NCI-H69 (cell line): ENCODE measurements at regions not wholly inside any gene's neighbourhood (a gene's known extent, or its start where the extent isn't known, plus 50 kb on each side); places are given as distances from the start of the nearest gene placed in this dataset.
"Not testable (repeated sequence)": the region's sequence is repeated elsewhere in the genome, so short reads cannot be mapped to it uniquely, and the experiment has no call there.

Experiments used
- DNase-seq: peaks from one replicate; lab custom pipeline; 2025; lab: John Stamatoyannopoulos, UW

DNA sequence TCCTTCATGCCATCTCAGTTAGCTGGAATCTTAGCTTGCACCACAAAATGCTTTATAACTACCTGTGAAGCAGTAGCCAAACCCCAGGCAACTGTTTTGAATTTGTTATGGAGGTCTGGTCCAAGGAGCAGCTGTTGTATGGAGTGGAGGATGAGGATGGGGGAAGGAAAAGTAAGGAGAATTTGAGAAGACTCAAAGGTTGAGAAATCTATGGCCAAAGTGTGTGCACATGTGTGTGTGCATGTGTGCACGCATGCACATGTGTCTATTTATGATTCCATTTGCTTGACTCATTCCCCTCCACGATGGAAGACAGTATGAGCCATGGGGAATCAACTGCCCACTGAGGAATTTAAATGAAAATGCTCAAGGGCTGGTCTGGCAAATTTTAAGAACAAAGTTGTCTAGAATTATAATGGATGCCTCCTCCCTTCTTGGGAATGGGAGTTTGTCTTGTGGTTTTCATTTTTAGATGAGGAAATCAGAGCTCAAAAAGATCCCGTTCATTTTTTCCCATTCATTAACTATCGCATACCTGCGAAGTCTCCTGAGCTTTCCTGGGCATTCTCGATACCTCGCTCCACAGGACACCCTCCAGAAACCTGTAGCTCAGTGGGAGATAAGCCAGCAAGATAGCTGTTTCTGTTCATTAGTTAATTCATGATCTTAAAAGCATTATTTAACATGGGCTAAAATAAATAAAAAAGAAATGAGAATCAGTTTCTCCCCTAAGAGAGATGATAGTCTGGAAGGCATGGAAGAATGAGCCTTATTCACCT, 152.3 kb upstream of the NEDD9 start:
- no peak for DNase-seq

DNA sequence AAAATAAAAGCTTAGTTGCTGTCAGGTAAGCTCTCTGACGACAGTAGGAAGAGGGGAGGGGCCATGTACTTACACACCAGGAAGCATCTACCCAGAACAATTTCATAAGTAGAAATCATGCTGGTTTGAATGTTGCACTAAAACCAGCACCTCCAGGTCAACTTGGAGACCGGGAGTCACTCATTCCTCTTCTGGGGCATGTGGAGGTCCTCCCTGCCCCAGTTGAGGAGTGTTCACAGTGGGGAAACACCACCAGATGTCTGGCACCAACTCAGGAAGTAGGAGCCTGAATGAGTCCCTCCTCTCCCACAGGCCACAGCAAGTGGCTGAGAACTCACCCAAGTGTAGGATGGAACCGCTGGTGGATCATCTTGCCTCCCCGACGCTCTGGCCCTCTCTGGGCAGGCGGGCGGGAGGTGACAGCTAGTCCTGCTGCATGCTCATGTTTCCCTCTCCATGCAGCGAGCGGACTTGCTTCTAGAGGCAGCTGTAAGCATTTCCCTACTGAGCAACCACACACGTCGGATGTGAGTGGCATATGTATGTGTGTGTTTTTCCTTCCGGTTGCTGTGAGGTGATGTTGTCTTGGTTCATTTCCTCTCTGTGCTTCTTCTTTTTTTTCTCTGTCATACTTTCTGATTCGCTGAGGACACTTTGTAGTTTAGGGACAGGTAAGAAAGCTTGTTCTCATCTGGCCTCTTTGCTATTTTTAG, 149.5 kb upstream of the NEDD9 start:
- no peak for DNase-seq

DNA sequence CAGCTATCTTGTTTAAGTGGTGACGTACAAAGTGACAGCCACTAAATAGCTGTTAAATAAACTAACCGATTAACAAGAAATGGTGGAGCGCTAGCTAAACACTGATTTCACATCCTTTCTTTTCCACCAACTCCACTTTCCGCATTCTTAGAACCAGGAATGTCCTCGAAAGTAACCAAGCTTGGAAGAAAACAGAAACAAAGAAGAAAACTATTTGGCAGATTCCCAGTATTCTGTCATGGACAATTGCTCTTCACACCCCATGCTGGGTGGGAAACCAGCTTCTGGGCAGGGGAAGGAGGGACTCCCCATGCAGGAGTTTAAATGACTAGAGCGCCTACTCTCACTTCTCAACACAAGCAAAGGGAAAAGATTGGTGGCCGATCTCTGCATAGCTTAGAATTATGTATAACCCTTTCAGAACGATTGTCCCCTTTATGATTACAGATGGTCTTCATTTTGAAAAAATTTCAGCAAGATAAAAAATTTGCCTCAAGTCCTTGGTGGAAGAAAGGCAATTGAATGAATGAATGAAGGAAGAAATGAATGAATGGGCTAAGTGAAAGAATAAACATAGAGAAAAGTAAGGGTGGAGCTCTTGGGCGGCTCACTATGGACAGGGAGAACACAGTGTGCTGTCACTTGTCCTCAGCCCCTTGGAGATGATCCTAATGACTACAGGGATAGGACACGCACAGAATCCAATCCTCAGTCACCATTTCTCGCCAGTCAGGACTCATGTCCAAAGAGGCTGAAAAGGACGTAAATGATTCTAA, 148.7 kb upstream of the NEDD9 start:
- no peak for DNase-seq

DNA sequence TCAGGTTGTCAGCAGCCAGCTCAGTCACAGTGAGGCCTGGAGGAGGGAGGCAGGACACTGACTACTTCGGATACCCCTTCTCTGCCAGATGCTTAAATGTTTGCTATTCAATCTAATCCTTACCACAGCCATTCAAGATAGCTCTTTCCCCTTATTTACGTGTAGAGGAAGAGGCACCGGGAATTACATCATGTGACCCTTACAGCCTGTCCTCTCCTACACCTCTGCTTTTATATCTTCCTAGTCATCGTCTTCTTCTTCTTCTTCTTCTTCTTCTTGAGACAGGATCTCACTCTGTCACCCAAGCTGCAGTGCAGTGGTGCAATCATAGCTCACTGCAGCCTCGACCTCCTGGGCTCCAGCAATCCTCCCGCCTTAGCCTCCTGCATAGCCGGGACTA, 148.1 kb upstream of the NEDD9 start:
- DNase-seq, result no peak

DNA sequence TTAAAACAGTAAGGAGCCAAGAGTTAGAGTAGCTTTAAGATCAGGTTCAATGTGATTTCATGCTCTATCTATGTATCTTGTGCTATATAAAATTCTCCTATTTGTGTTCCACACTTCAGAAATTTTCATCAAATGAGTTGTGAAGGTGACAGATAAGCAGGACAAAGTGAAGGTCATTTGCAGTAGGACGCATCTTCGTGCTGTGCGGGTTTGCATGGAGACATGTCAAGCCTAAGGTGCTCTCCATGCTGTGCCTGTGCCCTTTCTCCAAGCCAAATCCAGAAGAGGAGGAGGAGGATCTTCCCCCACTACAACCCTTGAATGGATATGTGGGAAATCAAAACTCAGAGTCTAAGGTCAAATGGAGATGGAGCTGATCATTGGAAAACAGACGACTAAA, 147.3 kb upstream of the NEDD9 start:
- no peak for DNase-seq

DNA sequence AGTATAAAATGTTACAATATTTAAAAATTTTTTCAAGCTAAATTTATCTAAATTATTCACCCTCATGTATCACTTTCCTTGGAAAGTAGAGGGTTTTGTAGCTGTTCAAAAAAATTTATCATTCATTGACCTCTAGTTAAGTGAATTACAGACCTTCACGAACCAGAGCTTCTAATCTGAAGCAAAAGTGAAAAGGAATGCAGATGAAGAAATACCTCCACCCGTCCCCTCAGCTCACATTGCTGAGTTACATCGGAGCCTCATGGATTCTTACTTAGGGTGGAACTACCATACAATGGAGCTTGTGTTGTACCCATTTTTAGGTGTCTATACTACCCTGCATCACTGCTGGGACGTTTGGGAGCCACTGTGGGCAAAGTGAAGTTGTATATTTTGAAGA, 146.2 kb upstream of the NEDD9 start:
- no peak for DNase-seq

DNA sequence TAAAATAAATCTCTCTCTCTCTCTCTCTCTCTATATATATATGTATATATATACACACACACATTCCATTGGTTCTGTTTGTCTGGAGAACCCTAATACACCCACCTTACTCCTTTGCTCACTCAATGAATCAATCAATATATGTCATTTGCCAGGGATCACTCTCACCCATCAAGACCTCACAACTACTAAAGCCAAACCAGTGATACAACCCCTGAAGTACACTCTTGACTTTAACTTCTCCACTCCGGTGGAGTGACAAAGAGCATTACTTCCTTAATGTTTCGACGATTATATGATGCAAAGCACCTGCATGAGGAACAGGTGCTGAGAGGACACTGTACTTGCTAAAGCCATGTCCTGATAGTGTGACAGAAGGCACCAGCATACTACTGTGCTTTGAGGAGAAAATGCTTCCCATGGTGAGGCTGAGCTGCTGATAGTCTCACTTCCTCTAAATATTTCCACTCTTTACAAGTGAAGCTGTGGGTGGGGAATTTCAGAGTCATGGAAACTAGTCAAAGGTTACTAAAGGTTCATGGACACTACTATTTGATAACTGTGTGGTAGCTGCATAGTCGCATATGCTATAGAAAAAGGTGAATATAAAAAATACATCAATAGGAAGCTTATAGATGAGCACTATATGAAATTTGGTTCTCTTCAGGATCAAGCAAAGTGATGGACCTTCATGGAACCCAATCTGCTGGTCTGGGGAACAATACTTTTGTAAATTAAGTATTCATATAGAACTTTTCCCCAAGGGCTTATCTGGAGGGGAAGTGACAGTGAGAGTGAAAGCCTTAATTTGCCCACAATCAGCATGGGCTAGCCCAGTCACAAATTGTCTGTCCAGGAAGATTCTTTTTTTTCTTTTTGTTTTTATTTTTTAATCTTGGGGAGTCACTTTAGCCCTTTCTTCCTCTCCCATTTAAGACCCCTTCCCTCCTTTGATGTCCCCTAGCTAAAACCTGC, 141.9 kb upstream of the NEDD9 start:
- no peak for DNase-seq

DNA sequence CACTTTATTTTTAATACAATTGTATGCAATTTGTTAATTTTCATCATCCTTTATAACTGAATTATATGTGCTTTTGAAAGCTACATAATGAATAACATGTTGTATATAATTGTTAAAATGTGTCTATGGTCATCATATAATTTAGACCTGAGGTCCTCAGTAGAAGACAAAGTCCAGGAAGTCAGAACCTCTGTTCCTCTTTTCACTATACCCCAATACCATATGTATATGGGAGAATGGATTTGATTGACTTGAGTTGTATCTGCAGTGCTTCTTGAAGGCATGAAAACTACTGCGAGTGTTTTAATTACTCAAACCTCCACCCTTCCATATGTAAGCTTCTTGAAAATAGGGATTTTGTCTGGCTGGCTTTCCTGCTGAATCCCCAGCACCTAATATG, 140.7 kb upstream of the NEDD9 start:
- DNase-seq, result no peak

DNA sequence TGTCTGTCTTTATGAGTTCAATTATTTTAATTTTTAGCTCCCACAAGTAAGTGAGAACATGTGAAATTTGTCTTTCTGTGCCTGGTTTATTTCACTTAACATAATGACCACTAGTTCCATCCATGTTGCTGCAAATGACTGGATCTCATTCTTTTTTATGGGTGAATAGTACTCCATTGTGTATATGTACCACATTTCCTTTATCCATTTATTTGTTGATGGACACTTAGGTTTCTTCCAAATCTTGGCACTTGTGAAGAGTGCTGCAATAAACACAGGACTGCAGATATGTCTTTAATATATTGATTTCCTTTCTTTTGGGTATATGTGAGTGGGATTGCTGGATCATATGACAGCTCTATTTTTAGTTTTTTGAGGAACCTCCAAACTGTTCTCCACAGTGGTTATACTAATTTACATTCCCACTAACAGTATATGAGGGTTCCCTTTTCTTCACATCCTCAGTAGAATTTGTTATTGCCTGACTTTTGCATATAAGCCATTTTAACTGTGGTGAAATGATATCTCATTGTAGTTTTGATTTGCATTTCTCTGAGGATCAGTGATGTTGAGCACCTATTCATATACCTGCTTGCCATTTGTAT, 139.8 kb upstream of the NEDD9 start:
- DNase-seq, result not testable (repeated sequence)

DNA sequence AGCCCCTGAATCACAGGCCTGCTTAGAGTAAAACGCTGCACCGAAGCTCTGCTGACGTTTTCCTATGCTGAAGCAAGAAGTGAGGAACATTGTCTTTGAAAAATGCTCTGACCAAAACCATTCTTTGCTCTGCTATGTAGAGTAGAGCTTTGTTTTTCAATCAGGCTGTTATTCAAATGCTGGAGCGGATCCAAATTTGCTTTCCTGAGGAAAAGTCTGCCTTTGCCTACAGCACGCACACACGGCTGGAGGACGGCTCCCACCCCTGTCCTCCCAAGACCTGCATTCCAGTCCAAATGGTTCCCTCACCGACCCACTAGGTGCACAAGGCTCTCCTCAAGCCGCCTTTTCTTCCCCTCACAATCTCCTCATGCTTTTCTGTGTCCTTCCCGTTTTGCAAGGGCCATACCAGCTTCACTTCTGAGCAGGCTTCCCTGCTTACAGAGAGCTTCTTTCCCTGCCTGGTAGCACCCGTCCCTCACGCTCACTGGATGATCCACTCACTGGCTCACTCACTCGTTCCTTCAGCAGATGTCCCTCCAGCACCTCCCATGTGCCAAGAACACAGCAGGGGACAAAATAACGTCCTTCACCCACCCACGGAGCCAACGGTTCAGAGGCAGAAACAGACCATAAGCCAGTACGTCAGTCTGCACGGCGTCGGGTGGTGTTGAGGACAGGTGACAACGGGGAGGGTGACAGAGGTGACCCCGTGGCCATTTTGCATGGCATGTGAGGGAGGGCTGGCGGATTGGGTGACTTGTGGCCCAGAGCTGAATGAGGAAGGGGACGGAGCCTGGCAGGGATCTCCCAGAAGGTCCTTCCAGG, 137.9 kb upstream of the NEDD9 start:
- no peak for DNase-seq

DNA sequence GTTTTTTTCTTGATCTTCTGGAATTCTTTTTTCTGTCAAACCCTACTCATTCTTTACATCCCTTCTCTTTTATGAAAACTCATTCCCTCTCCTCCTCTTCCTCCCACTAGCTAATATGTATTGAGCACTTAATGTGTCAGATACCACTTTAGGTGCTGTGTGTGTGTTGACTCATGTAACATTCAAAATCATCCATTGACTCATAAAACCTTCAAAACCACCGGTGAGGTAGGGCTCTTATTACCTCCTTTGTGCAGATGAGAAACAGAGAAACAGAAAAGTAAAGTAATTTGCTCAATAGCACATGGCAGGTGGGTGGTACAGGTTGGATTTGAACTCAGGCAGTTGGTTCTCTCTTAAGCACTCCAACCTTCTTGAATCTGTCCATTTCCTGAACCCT, 136.3 kb upstream of the NEDD9 start:
- DNase-seq, result no peak

DNA sequence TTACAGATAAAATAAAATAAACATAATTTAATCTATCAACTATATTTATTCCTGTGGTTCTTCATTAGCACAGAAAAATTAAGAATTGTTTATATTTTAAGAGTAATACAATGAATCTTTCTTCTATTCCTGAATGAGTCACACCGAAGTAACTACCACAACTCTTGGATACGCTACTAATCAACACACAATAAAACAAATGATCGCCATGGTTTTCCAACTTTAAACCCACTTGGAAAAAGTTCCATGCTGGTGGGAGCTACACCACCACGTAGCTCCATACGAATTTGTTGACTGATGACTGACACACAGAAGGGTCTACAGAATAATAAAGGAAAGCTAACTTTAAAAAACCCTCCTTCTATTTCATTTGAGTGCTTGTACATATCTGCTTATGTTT, 135.8 kb upstream of the NEDD9 start:
- no peak for DNase-seq

DNA sequence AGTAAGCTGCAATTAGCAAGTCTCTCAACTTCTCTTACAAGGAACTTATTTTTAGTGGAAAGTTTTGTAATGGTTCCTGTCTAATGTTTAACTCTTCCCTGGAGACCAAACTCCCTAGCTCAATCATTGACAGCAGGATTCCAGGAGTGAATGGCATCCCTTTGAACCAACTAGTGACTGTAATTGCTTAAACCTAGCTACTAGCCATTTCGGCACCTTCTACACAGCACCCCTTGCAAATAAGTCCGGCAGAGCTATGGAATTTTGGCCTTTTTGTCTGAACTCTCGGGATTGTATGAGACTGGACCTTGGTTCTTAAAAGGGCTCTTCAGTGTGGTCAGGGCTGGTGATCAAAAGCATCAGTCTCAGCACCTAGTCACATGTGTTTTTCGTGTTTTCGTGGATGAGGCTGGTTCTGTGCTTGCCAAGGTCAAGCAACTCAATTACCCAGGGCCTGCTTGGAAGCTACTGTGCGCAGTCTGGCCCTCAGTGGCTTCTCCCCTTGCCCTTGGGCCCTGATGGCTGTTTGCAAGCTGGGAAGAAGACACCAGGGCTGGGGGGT, 135.3 kb upstream of the NEDD9 start:
- no peak for DNase-seq

DNA sequence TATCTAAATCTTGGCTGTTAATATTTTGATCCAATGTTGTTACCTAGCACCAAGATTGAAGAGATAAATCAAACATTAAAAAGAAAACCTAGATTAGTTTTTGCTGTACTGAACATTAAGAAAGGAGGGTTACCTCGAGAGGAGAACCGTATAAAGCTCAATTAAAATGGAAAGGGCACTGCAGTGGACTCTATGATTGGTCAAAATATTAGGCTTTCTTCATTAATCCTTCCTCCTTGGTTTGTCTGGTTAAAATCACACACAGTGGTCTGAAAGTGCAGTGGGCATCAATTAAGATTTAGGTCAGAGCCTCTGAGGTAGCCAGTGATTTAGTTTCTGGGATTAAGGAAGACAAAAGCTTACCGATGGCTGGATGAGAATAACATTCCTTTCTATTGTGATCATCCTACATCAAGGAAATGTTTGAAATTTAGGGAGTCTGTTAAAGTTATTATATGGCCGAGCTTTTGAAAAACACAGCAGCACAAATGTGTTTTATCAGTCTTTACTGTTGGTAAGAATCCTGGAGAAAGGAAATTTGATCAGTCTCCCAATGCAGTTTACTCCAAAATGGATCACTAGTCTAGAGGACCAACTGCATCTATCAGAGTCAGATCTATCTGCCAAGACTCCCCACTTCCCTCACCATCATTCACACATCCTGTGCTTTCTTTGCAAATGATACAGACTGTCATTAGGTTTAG, 134.6 kb upstream of the NEDD9 start:
- no peak for DNase-seq

DNA sequence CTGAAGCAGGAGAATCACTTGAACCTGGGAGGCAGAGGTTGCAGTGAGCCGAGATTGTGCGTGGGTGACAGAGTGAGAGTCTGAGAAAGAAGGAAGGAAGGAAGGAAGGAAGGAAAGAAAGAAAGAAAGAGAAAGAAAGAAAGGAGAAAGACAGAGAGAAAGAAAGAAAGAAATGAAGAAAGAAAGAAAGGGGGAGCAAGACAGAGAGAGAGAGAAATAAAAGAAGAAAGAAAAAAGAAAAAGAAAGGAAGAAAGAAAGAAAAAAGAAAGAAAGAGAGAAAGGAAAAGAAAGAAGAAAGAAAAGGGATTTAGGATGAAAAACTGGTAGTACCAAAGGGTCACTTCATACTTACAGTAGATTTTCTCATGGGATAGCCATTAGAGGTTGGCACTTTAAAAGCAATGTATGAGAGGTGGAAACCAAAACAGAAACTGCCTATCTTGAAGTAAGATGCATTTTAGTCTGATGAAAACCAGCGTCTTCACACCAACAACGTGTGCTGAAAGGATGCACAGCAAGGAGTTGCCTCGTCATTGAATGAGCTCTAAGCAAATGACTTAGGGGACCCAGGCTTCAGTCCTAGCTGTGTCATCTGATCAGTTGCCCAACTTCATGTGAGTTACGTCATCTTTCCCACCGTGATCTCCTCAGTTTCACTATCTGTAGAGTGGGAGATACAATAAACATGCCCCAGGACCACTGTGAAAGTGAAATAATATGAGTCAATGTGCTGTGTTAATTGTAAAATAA, 133.9 kb upstream of the NEDD9 start:
- DNase-seq, result no peak

DNA sequence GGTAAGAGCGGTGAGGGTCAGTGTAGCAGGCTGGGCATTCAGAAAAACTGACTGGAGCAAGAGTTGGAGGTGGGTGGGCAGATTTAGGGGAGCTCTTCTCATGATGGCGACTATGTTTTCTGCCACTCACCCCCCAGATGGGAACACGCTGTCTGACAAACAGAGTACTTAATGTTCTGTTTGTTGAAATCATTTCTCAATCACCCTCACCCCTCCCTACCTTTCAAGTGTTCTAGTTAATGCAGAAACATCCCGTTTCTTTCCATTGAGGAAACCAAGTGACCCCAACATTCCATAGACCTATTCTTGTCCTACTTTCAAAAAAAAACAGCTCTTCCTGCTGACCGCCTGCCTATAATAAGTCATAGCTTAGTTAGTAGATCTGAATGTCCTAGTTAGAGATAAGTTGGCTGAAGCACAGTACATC, 132.5 kb upstream of the NEDD9 start:
- DNase-seq, result no peak

DNA sequence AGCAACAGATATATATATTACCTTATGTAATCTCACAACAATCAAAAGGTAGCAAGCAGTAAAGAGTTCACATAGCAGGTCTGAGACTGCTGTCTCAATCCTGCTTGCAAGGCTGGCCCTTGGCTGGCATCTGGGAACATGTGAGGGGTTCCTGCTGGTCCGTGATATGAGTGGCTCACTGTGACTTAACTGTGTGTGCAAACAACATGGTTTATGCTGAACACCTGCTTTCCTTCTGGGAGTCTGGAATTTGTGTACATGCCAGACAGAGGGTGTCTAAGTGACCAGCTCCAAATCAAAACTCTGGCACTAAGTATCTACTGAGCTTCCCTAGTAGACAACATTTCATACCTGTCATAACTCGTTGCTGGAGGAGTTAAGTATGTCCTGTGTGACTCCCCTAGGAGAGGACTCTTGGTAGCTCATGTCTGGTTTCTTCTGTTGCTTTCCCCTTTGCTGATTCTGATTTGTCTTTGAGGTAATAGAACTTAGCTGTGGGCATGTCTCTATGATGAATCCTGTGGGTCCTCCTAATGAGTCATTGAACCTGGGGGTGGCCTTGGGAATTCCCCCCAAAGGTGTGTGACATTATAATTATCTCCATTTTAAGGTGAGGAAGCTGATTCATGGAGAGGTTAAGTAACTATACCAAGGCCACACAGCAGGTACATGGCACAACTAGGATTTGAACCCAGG, 131.6 kb upstream of the NEDD9 start:
- no peak for DNase-seq

DNA sequence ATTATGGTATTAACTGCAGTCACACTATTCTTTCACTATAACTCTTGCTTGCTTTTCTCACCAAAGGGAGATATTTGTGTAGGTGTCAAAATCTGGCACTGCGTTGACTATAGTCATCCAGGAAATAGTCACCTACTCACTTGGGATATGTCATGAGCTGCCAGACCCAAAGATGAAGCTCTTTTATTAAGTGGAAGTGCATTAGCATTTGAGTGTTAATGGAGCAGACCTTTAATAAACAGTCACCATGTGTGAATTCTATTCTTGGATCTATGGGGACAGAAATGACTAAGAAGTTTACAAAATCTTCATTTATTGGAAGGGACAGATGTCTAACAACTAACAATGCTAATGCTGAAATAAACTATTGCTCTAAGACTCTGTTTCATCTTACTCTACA, 130.1 kb upstream of the NEDD9 start:
- no peak for DNase-seq
